Panc1 (cell line): ENCODE measurements at regions not wholly inside any gene's neighbourhood (a gene's known extent, or its start where the extent isn't known, plus 50 kb on each side); places are given as distances from the start of the nearest gene placed in this dataset.

Source experiments
- POLR2AphosphoS5 ChIP-seq: IDR thresholded peaks from 2 replicates; pipeline ENCODE4 v1.6.1; 2012; ENCODE audit warnings: mild to moderate bottlenecking, low read depth, low read length, moderate library complexity
- TF ChIP-seq, protein P1 (sequence below): fragments of 450-650 bp; IDR thresholded peaks from 2 replicates; pipeline ENCODE4 v1.5.1; 2017; ENCODE audit warnings: mild to moderate bottlenecking

DNA sequence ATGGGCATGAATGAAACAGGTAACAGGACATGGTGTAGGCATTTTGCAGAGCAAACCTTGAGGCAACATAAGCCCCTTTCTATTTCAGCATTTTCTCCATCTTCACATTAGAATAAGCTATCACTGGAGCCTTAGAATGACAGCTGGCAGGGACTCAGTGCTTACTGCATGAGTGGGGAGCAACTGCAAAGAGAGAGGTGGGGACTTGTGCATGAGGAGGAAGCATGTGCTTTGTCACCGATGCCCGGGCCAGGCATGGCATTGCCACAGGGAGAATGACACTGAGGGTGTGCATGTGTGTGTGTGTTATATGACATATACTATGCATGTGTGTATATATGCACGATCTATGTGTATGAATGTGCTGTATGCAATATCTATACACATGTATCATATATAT is 258.2 kb upstream of the RAB6C start:
- TF ChIP-seq POLR2AphosphoS5 = no peak
- TF ChIP-seq, protein P1, sequence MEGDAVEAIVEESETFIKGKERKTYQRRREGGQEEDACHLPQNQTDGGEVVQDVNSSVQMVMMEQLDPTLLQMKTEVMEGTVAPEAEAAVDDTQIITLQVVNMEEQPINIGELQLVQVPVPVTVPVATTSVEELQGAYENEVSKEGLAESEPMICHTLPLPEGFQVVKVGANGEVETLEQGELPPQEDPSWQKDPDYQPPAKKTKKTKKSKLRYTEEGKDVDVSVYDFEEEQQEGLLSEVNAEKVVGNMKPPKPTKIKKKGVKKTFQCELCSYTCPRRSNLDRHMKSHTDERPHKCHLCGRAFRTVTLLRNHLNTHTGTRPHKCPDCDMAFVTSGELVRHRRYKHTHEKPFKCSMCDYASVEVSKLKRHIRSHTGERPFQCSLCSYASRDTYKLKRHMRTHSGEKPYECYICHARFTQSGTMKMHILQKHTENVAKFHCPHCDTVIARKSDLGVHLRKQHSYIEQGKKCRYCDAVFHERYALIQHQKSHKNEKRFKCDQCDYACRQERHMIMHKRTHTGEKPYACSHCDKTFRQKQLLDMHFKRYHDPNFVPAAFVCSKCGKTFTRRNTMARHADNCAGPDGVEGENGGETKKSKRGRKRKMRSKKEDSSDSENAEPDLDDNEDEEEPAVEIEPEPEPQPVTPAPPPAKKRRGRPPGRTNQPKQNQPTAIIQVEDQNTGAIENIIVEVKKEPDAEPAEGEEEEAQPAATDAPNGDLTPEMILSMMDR = no peak
